ENCODE measurements at regions not wholly inside any gene's neighbourhood (a gene's known extent, or its start where the extent isn't known, plus 50 kb on each side); places are given as distances from the start of the nearest gene placed in this dataset.

- TF ChIP-seq TCF12 (IDR thresholded peaks at IDR 0.05; ENCODE audit: low read depth) (no peak), TEAD4 (IDR thresholded peaks at IDR 0.05) (no peak), MAX (IDR thresholded peaks at IDR 0.05) (no peak), EGR1 (IDR thresholded peaks at IDR 0.05) (no peak), CEBPB (IDR thresholded peaks at IDR 0.05) (no peak), RAD21 (IDR thresholded peaks at IDR 0.05; ENCODE audit: low read depth) (no peak), ZBTB7A (IDR thresholded peaks at IDR 0.05; ENCODE audit: low read depth) (no peak), USF1 (IDR thresholded peaks at IDR 0.05) (no peak), TAF1 (IDR thresholded peaks at IDR 0.05; ENCODE audit: low read depth) (no peak), EP300 (IDR thresholded peaks at IDR 0.05; ENCODE audit: borderline replicate concordance) (no peak), YY1 (IDR thresholded peaks at IDR 0.05; ENCODE audit: low read depth) (no peak), CREB1 (IDR thresholded peaks at IDR 0.05; ENCODE audit: low read depth) (no peak)
Measured at GRCh38 chr14:99037777-99038430, 234.1 kb downstream of the BCL11B start.

GRCh38 chr14:99038431-99038820, 233.6 kb downstream of the BCL11B start:
- TF ChIP-seq MAX (IDR thresholded peaks at IDR 0.05), result no peak
- no peak for TF ChIP-seq YY1 (IDR thresholded peaks at IDR 0.05; ENCODE audit: low read depth)
- no peak for TF ChIP-seq USF1 (IDR thresholded peaks at IDR 0.05)
- no peak for TF ChIP-seq TCF12 (IDR thresholded peaks at IDR 0.05; ENCODE audit: low read depth)
- no peak for TF ChIP-seq EP300 (IDR thresholded peaks at IDR 0.05; ENCODE audit: borderline replicate concordance)
- no peak for TF ChIP-seq FOXM1 (IDR thresholded peaks at IDR 0.05; ENCODE audit: borderline replicate concordance, low read depth)
- TF ChIP-seq REST (IDR thresholded peaks at IDR 0.05; ENCODE audit: low read depth), result no peak
- TF ChIP-seq RAD21 (IDR thresholded peaks at IDR 0.05; ENCODE audit: low read depth), result no peak
- TF ChIP-seq NFIC (IDR thresholded peaks at IDR 0.05), result no peak
- TF ChIP-seq TAF1 (IDR thresholded peaks at IDR 0.05; ENCODE audit: low read depth), result no peak
- no peak for TF ChIP-seq CEBPB (IDR thresholded peaks at IDR 0.05)
- TF ChIP-seq ZBTB7A (IDR thresholded peaks at IDR 0.05; ENCODE audit: low read depth), result no peak
- TF ChIP-seq TEAD4 (IDR thresholded peaks at IDR 0.05), result no peak
- TF ChIP-seq EGR1 (IDR thresholded peaks at IDR 0.05), result no peak
- no peak for TF ChIP-seq CREB1 (IDR thresholded peaks at IDR 0.05; ENCODE audit: low read depth)

GRCh38 chr14:99039331-99040041, 232.5 kb downstream of the BCL11B start:
- TF ChIP-seq RAD21 (IDR thresholded peaks at IDR 0.05; ENCODE audit: low read depth), result no peak

GRCh38 chr14:99040052-99040451, 231.9 kb downstream of the BCL11B start:
- TF ChIP-seq NFIC (IDR thresholded peaks at IDR 0.05) (no peak), RAD21 (IDR thresholded peaks at IDR 0.05; ENCODE audit: low read depth) (no peak), CEBPB (IDR thresholded peaks at IDR 0.05) (no peak), TCF12 (IDR thresholded peaks at IDR 0.05; ENCODE audit: low read depth) (no peak), REST (IDR thresholded peaks at IDR 0.05; ENCODE audit: low read depth) (no peak), EGR1 (IDR thresholded peaks at IDR 0.05) (no peak), YY1 (IDR thresholded peaks at IDR 0.05; ENCODE audit: low read depth) (no peak), FOXM1 (IDR thresholded peaks at IDR 0.05; ENCODE audit: borderline replicate concordance, low read depth) (no peak), TEAD4 (IDR thresholded peaks at IDR 0.05) (no peak), TAF1 (IDR thresholded peaks at IDR 0.05; ENCODE audit: low read depth) (no peak), EP300 (IDR thresholded peaks at IDR 0.05; ENCODE audit: borderline replicate concordance) (no peak), CREB1 (IDR thresholded peaks at IDR 0.05; ENCODE audit: low read depth) (no peak), MAX (IDR thresholded peaks at IDR 0.05) (no peak), USF1 (IDR thresholded peaks at IDR 0.05) (no peak), ZBTB7A (IDR thresholded peaks at IDR 0.05; ENCODE audit: low read depth) (no peak)

GRCh38 chr14:99040711-99041110, 231.3 kb downstream of the BCL11B start:
- TF ChIP-seq USF1 (IDR thresholded peaks at IDR 0.05) (no peak), NFIC (IDR thresholded peaks at IDR 0.05) (no peak), YY1 (IDR thresholded peaks at IDR 0.05; ENCODE audit: low read depth) (no peak), EP300 (IDR thresholded peaks at IDR 0.05; ENCODE audit: borderline replicate concordance) (no peak), EGR1 (IDR thresholded peaks at IDR 0.05) (no peak), CREB1 (IDR thresholded peaks at IDR 0.05; ENCODE audit: low read depth) (no peak), RAD21 (IDR thresholded peaks at IDR 0.05; ENCODE audit: low read depth) (no peak), TEAD4 (IDR thresholded peaks at IDR 0.05) (no peak), CEBPB (IDR thresholded peaks at IDR 0.05) (no peak), REST (IDR thresholded peaks at IDR 0.05; ENCODE audit: low read depth) (no peak), FOXM1 (IDR thresholded peaks at IDR 0.05; ENCODE audit: borderline replicate concordance, low read depth) (no peak), TAF1 (IDR thresholded peaks at IDR 0.05; ENCODE audit: low read depth) (no peak), ZBTB7A (IDR thresholded peaks at IDR 0.05; ENCODE audit: low read depth) (no peak), TCF12 (IDR thresholded peaks at IDR 0.05; ENCODE audit: low read depth) (no peak), MAX (IDR thresholded peaks at IDR 0.05) (no peak)
